HG03039 (cell line): ENCODE measurements at regions not wholly inside any gene's neighbourhood (a gene's known extent, or its start where the extent isn't known, plus 50 kb on each side); places are given as distances from the start of the nearest gene placed in this dataset.
"Not testable (repeated sequence)": the region's sequence is repeated elsewhere in the genome, so short reads cannot be mapped to it uniquely, and the experiment has no call there.

Experiments used
- ATAC-seq: cut with Tn5 transposase; IDR thresholded peaks from one replicate; pipeline ENCODE4 v1.9.1; 2021; ENCODE audit warnings: mild to moderate bottlenecking, moderate library complexity; ENCODE audit not compliant: unreplicated experiment

DNA sequence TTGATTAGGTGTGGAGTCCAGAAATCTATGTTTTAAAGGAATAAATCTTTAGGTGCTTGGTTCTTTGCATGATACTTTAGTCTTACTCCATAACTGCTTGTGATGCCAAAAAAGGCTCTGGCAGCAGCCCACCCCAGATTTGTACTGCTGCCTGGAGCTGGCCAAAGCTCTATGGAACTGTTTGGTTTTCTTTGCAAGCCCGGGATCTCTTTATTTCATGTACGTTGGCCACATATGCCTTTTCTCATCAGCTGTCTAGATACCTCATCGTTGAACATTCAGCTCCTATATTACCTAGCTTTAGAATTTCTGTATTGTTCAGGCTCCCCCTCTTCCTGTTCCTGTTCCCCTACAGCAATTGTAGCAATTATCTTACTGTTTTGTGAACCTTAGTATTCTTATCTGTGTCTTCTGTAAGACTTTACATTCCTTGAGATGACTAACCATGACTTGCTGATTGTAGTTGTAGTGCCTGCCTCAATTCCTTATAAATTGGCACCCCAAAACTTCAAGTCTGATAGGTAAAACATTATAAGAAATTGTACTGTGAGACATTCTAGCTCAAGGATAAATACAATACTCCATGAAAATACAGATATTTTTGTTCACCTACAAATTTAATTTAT is 199.4 kb upstream of the GPRIN3 start:
- no peak for ATAC-seq

DNA sequence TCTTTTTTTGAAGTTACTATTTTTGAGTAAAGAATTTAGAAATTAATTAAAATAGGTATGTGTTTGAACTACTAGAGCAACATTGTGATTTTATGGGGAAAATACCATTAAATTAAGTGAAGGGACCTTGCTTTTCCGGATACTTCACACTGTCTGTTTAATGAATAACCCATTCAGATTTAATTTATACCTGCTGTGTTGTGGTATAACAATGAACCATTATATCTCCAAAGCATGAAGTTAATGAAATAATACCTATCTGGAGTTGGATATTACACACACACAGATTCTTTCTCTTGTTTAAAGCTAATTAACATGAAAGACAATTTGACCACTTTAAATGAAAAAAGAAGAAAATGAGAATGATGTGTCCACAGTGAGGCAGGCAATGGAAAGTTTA is 195.0 kb upstream of the GPRIN3 start:
- no peak for ATAC-seq

DNA sequence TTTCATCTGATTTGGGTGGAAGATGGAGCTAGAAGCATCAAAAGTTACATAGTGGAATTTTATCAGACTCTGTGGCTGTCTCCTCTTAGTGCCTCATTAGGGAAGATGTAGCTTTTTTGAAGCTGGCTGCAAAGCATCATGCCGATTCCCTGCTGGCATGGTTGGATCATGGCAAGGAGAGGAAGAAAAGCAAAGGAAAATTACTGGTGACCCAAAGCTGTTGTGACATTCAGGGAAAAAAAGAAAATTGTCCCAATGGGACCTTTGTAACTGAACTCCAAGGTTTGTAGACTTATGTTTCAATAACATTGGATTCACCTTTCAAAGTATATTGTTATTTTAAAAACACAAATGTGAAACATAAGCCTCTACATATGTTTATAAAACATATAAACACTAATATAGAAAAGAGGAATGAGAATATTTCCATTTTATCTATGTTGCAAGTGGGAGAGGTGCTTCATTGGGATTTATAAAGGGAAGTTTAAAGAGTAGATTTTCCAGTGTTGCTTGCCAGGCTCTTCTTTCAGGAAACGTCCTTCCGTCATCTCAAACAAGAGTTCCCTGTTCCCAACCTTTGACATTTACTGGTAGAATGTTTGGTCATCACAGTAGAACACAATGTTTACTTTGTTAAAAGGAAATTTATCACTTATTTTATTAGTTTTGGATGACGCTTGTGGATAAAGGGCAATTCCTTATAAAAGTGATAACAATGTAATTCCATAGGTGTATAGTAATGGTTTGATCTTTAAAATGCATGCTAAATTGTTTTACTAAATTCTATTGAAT is 190.1 kb upstream of the GPRIN3 start:
- no peak for ATAC-seq

DNA sequence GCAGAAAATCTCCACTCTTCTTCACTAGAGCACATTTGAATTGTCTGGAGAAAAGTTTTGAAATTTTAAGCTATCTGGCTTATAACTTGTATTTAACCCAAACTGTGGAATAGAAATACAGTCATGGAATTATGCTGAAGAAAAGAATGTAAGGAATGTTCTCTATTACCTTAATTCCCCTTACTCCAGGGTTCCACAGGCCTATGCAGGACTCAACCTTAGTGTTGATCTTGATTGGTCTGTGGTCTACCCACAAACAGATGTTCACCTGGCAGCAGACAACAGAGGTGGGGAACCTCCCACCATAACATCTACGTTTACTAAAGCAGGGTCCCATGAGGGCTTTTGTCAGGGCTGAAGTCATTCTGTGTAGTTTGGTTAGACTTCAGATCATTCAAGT is 189.3 kb upstream of the GPRIN3 start:
- ATAC-seq, result no peak

DNA sequence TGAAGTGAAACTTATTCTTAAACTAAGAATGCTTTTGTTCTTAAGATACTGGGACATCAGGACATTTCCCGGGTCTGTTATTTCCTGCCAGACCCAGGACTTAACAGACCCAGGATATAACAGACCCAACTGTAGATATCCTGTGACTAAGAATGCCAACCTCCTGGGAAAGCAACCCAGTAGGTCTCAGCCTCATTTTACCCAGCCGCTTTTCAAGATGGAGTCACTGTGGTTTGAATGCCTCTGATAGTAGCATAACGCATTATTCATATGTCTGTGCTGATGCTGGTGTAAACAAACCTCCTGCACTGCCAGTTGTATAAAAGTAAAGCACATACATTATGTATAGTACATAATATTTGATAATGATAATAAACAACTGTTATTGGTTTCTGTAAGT is 185.8 kb upstream of the GPRIN3 start:
- no peak for ATAC-seq

DNA sequence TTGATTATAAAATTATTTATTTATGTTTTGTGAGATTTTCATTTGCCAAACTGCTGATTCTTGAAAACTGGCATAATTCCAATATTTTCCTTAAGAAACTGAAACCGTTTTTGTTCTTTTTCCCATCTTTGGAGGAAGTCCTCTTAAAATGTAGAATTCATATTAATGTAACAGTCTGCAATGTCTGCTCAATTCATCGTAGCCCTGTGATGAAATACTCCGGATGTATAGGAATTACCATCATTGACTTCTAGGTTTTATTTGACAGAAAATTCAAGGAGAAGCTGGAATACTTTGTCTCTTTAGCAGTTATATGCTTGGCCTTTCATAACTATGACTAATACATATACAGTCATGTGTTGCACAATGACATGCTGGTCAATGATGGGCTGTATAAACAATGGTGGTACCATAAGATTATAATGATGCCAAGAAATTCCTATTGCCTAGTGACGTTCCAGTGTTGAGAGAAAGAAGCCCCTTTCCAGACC is 185.0 kb upstream of the GPRIN3 start:
- no peak for ATAC-seq

DNA sequence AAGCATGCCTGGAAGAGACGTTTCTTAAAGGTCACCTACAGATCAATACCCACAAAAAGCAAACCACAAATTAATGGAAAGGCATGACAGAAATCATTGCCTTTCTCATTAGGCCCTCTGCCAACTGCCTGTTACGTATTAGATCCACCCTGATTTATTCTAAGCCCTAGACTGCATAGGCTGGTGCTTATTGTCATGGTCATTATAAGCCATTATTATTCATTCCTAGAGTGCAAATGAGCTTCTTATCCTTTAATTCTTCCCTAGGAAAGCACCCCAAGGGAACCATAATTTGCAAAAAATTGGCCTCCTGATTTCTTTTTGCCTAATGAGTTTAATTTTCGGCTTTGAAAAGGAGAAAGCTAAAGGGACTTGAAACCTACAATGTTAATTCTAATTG is 184.2 kb upstream of the GPRIN3 start:
- no peak for ATAC-seq

DNA sequence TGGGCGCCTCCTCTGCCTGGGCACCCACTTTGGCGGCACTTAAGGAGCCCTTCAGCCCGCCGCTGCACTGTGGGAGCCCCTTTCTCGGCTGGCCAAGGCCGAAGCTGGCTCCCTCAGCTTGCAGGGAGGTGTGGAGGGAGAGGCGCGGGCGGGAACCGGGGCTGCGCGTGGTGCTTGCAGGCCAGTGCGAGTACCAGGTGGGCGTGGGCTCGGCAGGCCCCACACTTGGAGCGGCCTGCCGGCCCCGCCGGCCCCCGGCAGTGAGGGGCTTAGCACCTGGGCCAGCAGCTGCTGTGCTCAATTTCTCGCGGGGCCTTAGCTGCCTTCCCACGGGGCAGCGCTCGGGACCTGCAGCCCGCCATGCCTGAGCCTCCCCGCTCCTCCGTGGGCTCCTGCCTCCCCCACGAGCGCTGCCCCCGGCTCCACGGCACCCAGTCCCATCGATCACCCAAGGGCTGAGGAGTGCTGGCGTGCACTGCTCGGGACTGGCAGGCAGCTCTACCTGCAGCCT is 182.4 kb upstream of the GPRIN3 start:
- ATAC-seq, result not testable (repeated sequence)

DNA sequence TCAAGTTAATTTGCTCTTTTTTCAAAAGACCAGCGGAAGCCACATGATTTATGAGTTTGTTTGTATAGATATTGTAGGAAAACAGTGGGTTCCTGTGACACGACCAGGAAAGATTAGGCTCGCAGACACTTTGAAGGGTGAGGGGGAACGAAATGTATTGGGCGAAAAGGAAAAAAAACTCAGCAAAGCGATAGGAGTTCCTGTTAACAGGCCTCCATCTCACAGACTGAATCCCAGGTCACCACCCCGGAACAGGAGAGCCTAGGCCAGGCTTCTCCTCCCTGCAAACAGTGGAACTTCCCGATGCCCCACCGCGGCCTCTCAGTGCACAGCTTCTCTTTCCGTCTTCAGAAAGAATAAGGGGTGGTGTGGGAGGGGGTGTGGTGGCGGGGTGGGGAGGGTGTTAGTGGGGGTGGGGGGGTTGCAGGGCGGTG is 181.8 kb upstream of the GPRIN3 start:
- ATAC-seq, result no peak

DNA sequence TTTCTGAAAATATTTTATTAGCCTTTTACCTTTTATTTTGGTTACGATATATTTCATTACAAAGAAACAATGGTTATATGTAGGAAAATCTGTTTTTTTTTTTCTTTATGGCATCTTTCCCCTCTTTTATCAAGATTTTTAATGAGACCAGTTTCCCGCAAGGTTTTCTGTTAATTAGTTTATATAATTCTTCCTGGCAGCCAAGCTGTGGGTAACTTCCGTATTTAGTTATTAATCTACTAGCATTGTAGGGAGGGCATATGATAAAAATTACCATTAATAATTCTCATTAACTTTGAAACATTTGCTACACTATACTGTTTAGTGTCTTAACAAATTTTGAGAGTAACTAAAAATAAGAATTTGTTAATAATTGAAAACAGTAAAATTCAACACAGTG is 181.1 kb upstream of the GPRIN3 start:
- no peak for ATAC-seq

DNA sequence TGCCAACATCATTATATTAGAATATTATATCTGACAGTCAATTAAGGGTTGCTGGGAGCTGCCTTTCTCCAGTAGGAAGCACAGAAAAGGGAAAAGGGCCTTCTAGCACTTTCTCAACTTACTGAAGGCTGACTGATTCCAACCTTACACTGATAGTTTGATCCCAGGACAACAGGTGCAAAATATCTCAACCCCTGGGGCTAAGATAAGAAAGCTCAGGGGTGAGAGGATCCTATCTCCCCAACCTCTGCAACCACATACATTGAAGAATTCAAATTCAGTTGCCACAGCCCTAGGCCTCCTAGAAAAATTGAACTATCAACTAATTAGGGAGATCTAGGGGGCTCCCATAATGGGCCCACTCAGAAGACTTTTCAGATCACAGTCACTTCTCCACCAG is 179.1 kb upstream of the GPRIN3 start:
- no peak for ATAC-seq

DNA sequence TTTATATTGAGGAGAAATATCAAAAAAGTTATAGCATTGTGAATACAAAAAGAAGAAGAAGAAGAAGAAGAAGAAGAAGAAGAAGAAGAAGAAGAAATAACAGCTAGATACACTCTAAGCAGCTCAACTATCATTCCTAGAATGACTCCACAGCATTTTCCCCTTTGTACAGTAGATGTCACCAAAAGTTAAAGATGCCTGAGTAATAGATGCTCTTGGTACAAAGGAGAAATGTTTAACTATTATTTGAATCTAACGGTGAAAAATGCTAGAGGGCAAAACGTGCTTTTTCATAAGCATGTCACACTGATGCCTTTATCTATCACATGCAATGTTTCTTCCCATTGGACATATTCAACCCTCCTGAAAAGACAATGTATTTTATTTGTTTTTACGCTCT is 178.4 kb upstream of the GPRIN3 start:
- peak; percentile 55 for ATAC-seq

DNA sequence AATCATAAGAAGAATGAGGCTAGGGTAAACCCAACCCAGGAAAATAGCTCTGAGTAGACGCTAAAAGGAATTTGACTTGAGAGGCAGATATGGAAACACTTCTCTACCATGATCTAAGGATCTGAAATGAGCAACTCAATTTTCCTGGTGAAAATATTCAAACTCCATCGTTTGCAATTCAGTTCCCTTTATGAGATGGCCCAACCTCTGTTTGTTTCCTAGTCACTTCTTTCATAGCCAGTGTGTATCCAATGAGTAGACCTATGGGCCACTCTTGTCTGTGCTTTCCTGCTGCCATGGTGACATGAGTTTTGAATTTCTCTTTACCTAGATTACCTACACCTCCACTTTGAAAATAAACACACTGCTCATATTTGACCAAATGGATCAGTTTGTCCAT is 176.2 kb upstream of the GPRIN3 start:
- ATAC-seq, result no peak

DNA sequence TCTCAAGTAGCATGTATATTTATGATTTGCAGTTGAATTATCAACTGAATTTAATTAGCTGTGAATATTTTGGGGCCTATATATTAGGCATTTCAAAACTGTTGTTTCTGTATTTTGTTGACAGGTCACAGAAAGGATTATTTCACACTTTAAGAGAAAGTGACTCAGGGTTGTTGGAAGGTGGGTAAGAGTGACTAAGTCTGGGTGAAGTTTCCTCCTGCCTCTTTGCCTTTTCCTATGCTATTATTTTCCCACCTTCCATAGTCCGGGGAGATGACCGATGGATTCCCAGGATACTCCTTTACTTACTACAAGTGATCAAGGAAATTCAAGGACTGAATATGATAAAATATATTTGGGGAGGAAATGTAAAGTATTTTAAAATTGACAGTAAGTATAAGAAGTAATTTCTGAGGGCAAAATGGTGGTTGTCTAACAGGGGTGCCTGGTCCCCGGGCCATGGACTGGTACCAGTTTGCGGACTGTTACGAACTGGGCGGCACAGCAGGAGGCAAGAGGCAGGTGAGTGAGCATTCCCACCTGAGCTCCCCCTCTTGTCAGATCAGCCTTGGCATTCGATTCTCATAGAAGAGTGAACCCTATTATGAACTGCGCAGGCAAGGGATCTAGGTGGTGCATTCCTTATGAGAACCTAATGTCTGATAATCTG is 175.5 kb upstream of the GPRIN3 start:
- ATAC-seq, result no peak

DNA sequence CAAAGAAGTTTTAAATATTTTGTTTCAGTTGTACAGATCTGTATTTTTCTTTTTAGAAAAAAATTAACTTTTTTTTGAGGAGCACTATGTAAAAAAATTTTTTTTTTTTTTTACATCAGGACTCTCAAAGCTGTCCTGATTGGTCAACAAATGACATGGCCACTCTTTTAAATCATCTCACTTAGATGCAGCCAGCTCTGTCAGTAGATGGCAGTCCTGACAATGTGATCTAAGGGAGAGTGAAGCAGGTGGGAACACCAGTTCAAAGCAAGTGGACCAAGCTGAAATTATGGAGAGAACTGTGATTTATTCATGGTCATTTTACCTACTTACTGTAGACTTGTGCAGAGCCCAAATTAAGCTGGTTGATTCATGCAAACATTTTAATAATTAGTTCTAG is 174.7 kb upstream of the GPRIN3 start:
- peak; percentile 84 for ATAC-seq

DNA sequence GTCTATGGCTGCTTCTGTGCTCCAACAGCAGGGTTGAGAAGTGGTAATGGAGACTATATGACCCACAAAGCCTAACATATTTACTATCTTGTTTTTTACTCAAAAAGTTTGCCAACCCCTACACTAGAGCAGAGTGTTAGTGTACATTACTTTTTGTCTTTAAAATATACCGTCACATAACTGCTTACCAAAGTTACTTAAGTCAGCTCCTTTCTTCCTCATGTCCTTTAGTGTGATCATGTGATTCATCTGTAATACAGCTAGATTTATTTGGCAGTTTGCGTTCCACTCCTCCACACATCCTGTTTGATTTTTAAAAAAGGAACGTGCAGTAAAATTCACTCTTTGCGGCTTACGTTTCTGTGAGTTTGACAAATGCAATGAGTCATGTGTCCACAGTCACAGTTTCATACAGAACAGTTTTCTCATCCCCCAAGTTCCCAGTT is 162.4 kb upstream of the GPRIN3 start:
- ATAC-seq, result peak; percentile 91

DNA sequence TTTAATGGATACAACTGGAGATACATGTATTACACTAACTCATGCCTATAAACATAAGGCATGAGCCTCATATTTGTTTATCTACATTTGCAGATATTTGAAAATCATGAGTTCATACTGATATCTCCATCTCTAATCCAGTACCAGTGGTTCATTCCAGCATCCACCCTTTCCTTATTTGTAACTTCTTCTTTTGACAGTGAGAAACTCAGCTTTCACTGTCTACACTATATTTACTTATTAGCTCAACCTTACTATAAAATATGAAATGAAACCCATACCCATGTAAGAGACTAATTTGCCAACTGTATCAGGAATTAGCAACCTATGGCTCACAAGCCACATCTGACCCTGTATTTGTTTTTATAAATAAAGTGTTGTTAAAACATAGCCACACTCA is 161.9 kb upstream of the GPRIN3 start:
- ATAC-seq, result peak; percentile 16

DNA sequence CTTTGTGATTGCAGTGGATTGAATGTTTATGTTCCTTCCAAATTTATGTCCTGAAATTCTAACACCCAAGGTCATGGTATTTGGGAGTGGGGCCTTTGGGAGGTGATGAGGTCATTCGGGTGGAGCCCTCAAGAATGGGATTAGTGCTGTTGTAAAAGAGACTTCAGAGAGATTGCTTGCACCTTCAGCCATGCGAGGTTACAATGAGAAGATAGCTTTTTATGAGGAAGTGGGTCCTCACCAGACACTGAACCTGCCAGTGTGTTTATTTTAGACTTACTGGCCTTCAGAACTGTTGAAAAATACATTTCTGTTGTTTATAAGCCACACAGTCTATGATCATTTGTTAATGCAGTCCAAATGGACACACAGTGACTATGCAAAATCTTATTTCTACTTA is 161.0 kb upstream of the GPRIN3 start:
- ATAC-seq, result no peak

DNA sequence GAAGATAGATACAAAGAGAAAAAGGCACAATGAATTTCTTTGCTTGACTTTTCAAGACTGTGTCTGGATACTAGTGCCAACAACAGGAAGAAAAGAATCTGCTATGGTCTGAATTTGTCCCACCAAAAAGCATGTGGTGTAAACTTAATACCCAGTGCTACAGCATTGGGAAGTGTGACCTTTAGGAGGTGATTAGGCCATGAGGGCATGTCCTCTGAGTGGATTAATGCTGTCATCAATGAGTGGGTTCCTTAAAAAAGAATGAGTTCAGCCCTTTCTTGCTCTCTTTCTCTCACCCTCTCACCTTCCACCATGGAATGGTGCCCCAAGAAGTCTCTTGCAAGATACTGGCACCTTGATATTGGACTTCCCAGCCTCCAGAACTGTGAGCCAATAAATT is 155.7 kb upstream of the GPRIN3 start:
- ATAC-seq, result no peak

DNA sequence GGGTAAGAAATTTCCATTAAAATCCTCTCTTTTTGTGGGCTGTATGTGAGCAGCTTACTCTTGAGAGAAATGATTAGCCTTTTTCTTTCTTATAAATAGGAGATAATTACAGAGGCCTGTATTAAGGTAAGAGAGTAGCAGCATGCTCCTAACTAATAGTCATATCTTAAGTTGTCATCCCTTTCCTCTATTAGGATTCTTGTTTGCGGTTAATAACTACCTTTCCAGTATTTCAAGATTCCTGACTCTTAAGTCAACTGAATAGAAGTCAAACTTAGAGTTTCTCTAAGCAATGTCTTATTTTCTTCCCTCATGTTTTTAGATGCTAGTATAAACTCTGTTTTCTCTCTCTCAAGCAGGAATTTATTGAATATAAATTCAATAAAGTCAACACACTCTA is 139.9 kb upstream of the GPRIN3 start:
- ATAC-seq, result no peak

DNA sequence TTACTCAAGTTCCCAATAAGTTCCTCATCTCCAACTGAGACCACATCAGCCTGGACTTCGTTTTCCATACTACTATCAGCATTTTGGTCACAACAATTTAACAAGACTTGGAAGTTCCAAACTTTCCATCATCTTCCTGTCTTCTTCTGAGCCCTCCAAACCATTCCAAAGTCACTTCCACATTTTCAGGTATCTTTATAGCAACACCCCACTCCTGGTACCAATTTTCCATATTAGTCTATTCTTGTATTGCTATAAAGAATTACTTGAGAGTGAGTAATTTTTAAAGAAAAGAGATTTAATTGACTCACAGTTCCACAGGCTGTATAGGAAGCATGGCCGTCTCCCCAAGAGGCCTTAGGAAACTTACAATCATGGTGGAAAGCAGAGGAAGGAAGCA is 138.6 kb upstream of the GPRIN3 start:
- no peak for ATAC-seq

DNA sequence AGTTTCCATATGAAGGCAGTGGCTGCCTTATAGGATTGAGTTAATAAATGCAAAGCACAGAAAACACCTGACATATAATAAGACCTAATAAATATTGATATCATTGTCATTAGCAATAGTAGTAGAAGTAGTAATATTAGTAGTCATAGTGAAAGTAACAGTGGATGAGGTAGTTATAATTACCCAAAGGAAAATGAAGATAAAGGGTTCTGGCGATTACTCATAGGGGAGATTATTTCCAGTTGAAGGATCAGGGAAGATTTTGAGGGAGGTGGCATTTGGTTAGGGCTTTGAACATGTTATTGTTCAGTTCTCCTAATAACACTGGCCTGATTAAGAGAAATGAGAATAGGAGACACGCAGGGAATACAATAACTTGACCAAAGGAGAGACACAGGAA is 131.9 kb upstream of the GPRIN3 start:
- no peak for ATAC-seq
